Prostate gland (tissue), 2 donors: ENCODE measurements at regions not wholly inside any gene's neighbourhood (a gene's known extent, or its start where the extent isn't known, plus 50 kb on each side); places are given as distances from the start of the nearest gene placed in this dataset.

Source experiments
- POLR2A ChIP-seq: fragments of 450-650 bp; IDR thresholded peaks from one replicate; pipeline ENCODE4 v1.6.1; 2016; ENCODE audit warnings: antibody characterized with exemption, mild to moderate bottlenecking
- POLR2AphosphoS5 ChIP-seq: sonication (generic); formaldehyde crosslinking; IDR thresholded peaks from one replicate; pipeline ENCODE4 v1.6.1; 2017; ENCODE audit warnings: antibody characterized with exemption
- TF ChIP-seq, protein P1 (sequence below), 4 experiments: fragments of 200-600 bp in 2 of 4; fragments of 450-650 bp in 2 of 4; sonication (generic) in 2 of 4; IDR thresholded peaks; 1 replicate in 3 of 4; 2 replicates in 1 of 4; pipeline ENCODE4 v1.5.1; 2016 to 2019; ENCODE audit warnings: antibody characterized with exemption in 4 of 4, mild to moderate bottlenecking in 2 of 4, moderate library complexity in 2 of 4

GRCh38 chr4:1533501-1534064, 127.3 kb upstream of the NKX1-1 start:
- TF ChIP-seq, protein P1, sequence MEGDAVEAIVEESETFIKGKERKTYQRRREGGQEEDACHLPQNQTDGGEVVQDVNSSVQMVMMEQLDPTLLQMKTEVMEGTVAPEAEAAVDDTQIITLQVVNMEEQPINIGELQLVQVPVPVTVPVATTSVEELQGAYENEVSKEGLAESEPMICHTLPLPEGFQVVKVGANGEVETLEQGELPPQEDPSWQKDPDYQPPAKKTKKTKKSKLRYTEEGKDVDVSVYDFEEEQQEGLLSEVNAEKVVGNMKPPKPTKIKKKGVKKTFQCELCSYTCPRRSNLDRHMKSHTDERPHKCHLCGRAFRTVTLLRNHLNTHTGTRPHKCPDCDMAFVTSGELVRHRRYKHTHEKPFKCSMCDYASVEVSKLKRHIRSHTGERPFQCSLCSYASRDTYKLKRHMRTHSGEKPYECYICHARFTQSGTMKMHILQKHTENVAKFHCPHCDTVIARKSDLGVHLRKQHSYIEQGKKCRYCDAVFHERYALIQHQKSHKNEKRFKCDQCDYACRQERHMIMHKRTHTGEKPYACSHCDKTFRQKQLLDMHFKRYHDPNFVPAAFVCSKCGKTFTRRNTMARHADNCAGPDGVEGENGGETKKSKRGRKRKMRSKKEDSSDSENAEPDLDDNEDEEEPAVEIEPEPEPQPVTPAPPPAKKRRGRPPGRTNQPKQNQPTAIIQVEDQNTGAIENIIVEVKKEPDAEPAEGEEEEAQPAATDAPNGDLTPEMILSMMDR (IDR thresholded peaks at IDR 0.05) = no peak
- TF ChIP-seq POLR2AphosphoS5 (no peak), POLR2A (no peak)
